SK-N-SH (cell line): ENCODE measurements at regions not wholly inside any gene's neighbourhood (a gene's known extent, or its start where the extent isn't known, plus 50 kb on each side); places are given as distances from the start of the nearest gene placed in this dataset.
"Not testable (repeated sequence)": the region's sequence is repeated elsewhere in the genome, so short reads cannot be mapped to it uniquely, and the experiment has no call there.

ENCODE experiments used
- CTCF ChIA-PET: fragments of 300-600, 350-600 bp; formaldehyde crosslinking; extraction: SDS; loops from one replicate; lab custom pipeline; 2021; lab: Yijun Ruan, JAX
- POLR2A ChIA-PET: fragments of 350-600 bp; sonication (Branson Sonifier 250); formaldehyde crosslinking; extraction: SDS; loops from one replicate; lab custom pipeline; 2020; ENCODE audit warnings: antibody characterized with exemption, inconsistent platforms; lab: Yijun Ruan, JAX
- DNase-seq: peaks from one replicate; pipeline ENCODE4 v3.0.0; 2012
- H2AFZ ChIP-seq: fragments of 200-600 bp; sonication (generic); 2 replicates; pipeline ENCODE4 v1.8.1; 2016; ENCODE audit warnings: antibody characterized with exemption, mild to moderate bottlenecking, low read depth
- H3F3A ChIP-seq: fragments of 200-600 bp; sonication (generic); replicated peaks from 2 replicates; pipeline ENCODE3; 2016; ENCODE audit warnings: antibody characterized with exemption, mild to moderate bottlenecking; ENCODE audit not compliant: insufficient read depth
- H3K27ac ChIP-seq, 2 experiments: fragments of 200-500 bp in 1 of 2; fragments of 200-600 bp in 1 of 2; sonication (Bioruptor generic) in 1 of 2; sonication (generic), shearing (Covaris generic) in 1 of 2; 2 replicates each; pipeline versions ENCODE4 v1.5.1 to v1.6.1; 2014 to 2016; ENCODE audit warnings: low read depth in 2 of 2, inconsistent platforms in 1 of 2, low read length in 1 of 2, mild to moderate bottlenecking in 1 of 2, mixed read lengths in 1 of 2
- H3K27me3 ChIP-seq: fragments of 200-600 bp; sonication (generic), shearing (Covaris generic); 2 replicates; pipeline ENCODE4 v1.6.1; 2016; ENCODE audit warnings: mixed run types; ENCODE audit not compliant: insufficient read depth
- H3K36me3 ChIP-seq, 2 experiments: fragments of 200-500 bp in 1 of 2; fragments of 200-600 bp in 1 of 2; sonication (Bioruptor generic) in 1 of 2; sonication (generic) in 1 of 2; replicated peaks in 1 of 2; 2 replicates each; pipeline versions ENCODE3 to v1.5.1; 2014 to 2016; ENCODE audit warnings: low read length in 1 of 2, mild to moderate bottlenecking in 1 of 2; ENCODE audit not compliant: insufficient read depth in 2 of 2, control insufficient read depth in 1 of 2
- H3K4me1 ChIP-seq, 2 experiments: fragments of 200-500 bp in 1 of 2; fragments of 200-600 bp in 1 of 2; sonication (Bioruptor generic) in 1 of 2; sonication (generic), shearing (Covaris generic) in 1 of 2; 2 replicates each; pipeline versions ENCODE4 v1.5.1 to v1.6.1; 2014 to 2016; ENCODE audit warnings: low read depth in 1 of 2, low read length in 1 of 2, mixed run types in 1 of 2; ENCODE audit not compliant: insufficient read depth in 2 of 2, control insufficient read depth in 1 of 2
- H3K4me2 ChIP-seq: fragments of 200-600 bp; sonication (generic), shearing (Covaris generic); 2 replicates; pipeline ENCODE4 v1.6.1; 2017; ENCODE audit warnings: mixed run types
- H3K4me3 ChIP-seq, 2 experiments: fragments of 200-500 bp in 1 of 2; fragments of 200-600 bp in 1 of 2; sonication (Bioruptor generic) in 1 of 2; sonication (generic), shearing (Covaris generic) in 1 of 2; 2 replicates each; pipeline versions ENCODE4 v1.5.1 to v1.8.1; 2014 to 2016; ENCODE audit warnings: low read depth in 2 of 2, inconsistent platforms in 1 of 2, low read length in 1 of 2, mild to moderate bottlenecking in 1 of 2, mixed read lengths in 1 of 2, moderate library complexity in 1 of 2
- H3K79me2 ChIP-seq: fragments of 200-600 bp; sonication (generic); 2 replicates; pipeline ENCODE4 v1.8.1; 2017; ENCODE audit warnings: mild to moderate bottlenecking; ENCODE audit not compliant: insufficient read depth
- H3K9ac ChIP-seq: fragments of 200-600 bp; sonication (generic); 2 replicates; pipeline ENCODE4 v1.6.1; 2017; ENCODE audit warnings: mixed run types
- H3K9me2 ChIP-seq: fragments of 200-600 bp; sonication (generic); 2 replicates; pipeline ENCODE4 v1.6.1; 2017; ENCODE audit warnings: mixed run types
- H3K9me3 ChIP-seq: fragments of 200-600 bp; sonication (generic); 2 replicates; pipeline ENCODE4 v1.6.1; 2017; ENCODE audit warnings: mixed run types, mild to moderate bottlenecking, moderate library complexity
- H4K20me1 ChIP-seq: fragments of 200-600 bp; sonication (generic); 2 replicates; pipeline ENCODE4 v1.6.1; 2017; ENCODE audit warnings: mild to moderate bottlenecking, mixed run types; ENCODE audit not compliant: insufficient read depth
- EP300 ChIP-seq, 2 experiments: IDR thresholded peaks; 2 replicates each; pipeline versions ENCODE4 v1.4.0 to v1.6.1; 2012; ENCODE audit warnings: borderline replicate concordance in 1 of 2, low read depth in 1 of 2, low read length in 1 of 2
- EZH2phosphoT487 ChIP-seq: fragments of 200-600 bp; sonication (generic); IDR thresholded peaks from 2 replicates; pipeline ENCODE4 v1.6.1; 2017; ENCODE audit warnings: low read depth, mixed run types, mild to moderate bottlenecking, antibody characterized with exemption, moderate library complexity, borderline replicate concordance
- FOSL2 ChIP-seq: IDR thresholded peaks from 2 replicates; pipeline ENCODE4 v1.4.0; 2012; ENCODE audit warnings: low read depth, mild to moderate bottlenecking, moderate library complexity, borderline replicate concordance
- GABPA ChIP-seq: IDR thresholded peaks from 2 replicates; pipeline ENCODE4 v1.4.0; 2012; ENCODE audit warnings: low read depth, mild to moderate bottlenecking
- JUND ChIP-seq: IDR thresholded peaks from 2 replicates; pipeline ENCODE4 v1.4.0; 2012
- MEF2A ChIP-seq: IDR thresholded peaks from 2 replicates; pipeline ENCODE4 v1.4.0; 2012; ENCODE audit warnings: low read depth, borderline replicate concordance
- MXI1 ChIP-seq: IDR thresholded peaks from 2 replicates; pipeline ENCODE4 v1.6.1; 2012; ENCODE audit warnings: mild to moderate bottlenecking, low read depth, low read length, improper control_type of control experiment
- NRF1 ChIP-seq: IDR thresholded peaks from 2 replicates; pipeline ENCODE4 v1.6.1; 2012; ENCODE audit warnings: low read depth, mild to moderate bottlenecking, low read length
- POLR2AphosphoS5 ChIP-seq: IDR thresholded peaks from 2 replicates; pipeline ENCODE4 v1.6.1; 2012; ENCODE audit warnings: low read depth, low read length
- RFX5 ChIP-seq: IDR thresholded peaks from 2 replicates; pipeline ENCODE4 v1.6.1; 2012; ENCODE audit warnings: mild to moderate bottlenecking, improper control_type of control experiment, low read length
- RXRA ChIP-seq: IDR thresholded peaks from 2 replicates; pipeline ENCODE4 v1.4.0; 2012; ENCODE audit warnings: low read depth, mild to moderate bottlenecking, borderline replicate concordance
- SIN3A ChIP-seq: IDR thresholded peaks from 2 replicates; pipeline ENCODE4 v1.6.1; 2012; ENCODE audit warnings: low read depth, mild to moderate bottlenecking, low read length, moderate library complexity, borderline replicate concordance
- SMC3 ChIP-seq: IDR thresholded peaks from 2 replicates; pipeline ENCODE4 v1.6.1; 2012; ENCODE audit warnings: low read depth, low read length, improper control_type of control experiment
- TEAD4 ChIP-seq: IDR thresholded peaks from 2 replicates; pipeline ENCODE4 v1.4.0; 2012; ENCODE audit warnings: mild to moderate bottlenecking, borderline replicate concordance; ENCODE audit not compliant: insufficient read depth
- WGBS: methylation state at CpG from one replicate; pipeline ENCODE4 v1.1.6; 2017; ENCODE audit warnings: low lambda C conversion rate; 5-methylcytosine and 5-hydroxymethylcytosine counted together
- TF ChIP-seq, protein P1 (sequence below): IDR thresholded peaks from 2 replicates; pipeline ENCODE4 v1.4.0; 2012; ENCODE audit warnings: low read depth, borderline replicate concordance
- TF ChIP-seq, protein P2 (sequence below): IDR thresholded peaks from 2 replicates; pipeline ENCODE4 v1.4.0; 2012; ENCODE audit warnings: low read depth, borderline replicate concordance
- TF ChIP-seq, protein P3 (sequence below): fragments of 150-350 bp; IDR thresholded peaks from 2 replicates; pipeline ENCODE4 v1.6.1; 2016; ENCODE audit warnings: mild to moderate bottlenecking, low read depth, low read length
- TF ChIP-seq, protein P4 (sequence below): fragments of 200-600 bp; sonication (generic); IDR thresholded peaks from 2 replicates; pipeline ENCODE4 v1.6.1; 2017; ENCODE audit warnings: antibody characterized with exemption, mild to moderate bottlenecking, moderate library complexity

DNA sequence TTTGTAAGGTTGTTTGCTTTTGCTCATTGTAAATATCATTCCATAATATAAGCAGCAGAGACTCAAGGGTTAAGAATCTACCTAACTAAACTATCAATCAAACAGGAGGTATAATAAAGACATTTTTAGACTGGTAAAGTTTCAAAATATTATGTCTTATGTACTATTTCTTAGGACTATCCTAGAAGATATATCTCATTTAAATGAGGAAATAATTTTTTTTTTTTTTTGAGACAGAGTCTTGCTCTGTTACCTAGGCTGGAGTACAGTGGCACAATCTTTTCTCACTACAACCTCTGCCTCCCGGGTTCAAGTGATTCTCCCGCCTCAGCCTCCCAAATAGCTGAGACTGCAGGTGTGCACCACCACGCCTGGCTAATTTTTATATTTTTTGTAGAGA is 80.9 kb upstream of the PARD3 start:
- no peak for DNase-seq
- no peaks in the 10 kb centered on the region for H3K9me2 ChIP-seq
- no peaks in the 10 kb centered on the region for H3K9me3 ChIP-seq
- CTCF ChIA-PET = no interaction called here
- peaks cover 0 to 2% of the 10 kb centered on the region in 2 experiments; a peak in 1 of 4 replicates for H3K4me1 ChIP-seq
- H4K20me1 ChIP-seq = no peaks in the 10 kb centered on the region
- no peak overlapping the region for H3K4me2 ChIP-seq
- no peak overlapping the region for H3K4me3 ChIP-seq
- H3K9ac ChIP-seq = no peak overlapping the region
- no peak overlapping the region for H2AFZ ChIP-seq
- no peaks in the 10 kb centered on the region for H3K79me2 ChIP-seq
- POLR2A ChIA-PET = no interaction called here
- 71% methylated on average over 3 of the region's 3 CpGs for WGBS
- H3F3A ChIP-seq = no peaks in the 10 kb centered on the region
- H3K27ac ChIP-seq = no peak overlapping the region
- no peaks in the 10 kb centered on the region for H3K36me3 ChIP-seq
- TF ChIP-seq SIN3A (no peak), RFX5 (no peak), EP300 (IDR thresholded peaks at IDR 0.05; ENCODE audit: borderline replicate concordance in 1 of 2, low read depth in 1 of 2, low read length in 1 of 2) (no peak), JUND (no peak), FOSL2 (no peak), GABPA (no peak), RXRA (no peak), MEF2A (no peak), EZH2phosphoT487 (no peak), TEAD4 (no peak), POLR2AphosphoS5 (no peak), SMC3 (no peak), MXI1 (no peak), NRF1 (no peak)
- TF ChIP-seq, protein P1, sequence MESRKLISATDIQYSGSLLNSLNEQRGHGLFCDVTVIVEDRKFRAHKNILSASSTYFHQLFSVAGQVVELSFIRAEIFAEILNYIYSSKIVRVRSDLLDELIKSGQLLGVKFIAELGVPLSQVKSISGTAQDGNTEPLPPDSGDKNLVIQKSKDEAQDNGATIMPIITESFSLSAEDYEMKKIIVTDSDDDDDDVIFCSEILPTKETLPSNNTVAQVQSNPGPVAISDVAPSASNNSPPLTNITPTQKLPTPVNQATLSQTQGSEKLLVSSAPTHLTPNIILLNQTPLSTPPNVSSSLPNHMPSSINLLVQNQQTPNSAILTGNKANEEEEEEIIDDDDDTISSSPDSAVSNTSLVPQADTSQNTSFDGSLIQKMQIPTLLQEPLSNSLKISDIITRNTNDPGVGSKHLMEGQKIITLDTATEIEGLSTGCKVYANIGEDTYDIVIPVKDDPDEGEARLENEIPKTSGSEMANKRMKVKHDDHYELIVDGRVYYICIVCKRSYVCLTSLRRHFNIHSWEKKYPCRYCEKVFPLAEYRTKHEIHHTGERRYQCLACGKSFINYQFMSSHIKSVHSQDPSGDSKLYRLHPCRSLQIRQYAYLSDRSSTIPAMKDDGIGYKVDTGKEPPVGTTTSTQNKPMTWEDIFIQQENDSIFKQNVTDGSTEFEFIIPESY = no peak
- TF ChIP-seq, protein P2, sequence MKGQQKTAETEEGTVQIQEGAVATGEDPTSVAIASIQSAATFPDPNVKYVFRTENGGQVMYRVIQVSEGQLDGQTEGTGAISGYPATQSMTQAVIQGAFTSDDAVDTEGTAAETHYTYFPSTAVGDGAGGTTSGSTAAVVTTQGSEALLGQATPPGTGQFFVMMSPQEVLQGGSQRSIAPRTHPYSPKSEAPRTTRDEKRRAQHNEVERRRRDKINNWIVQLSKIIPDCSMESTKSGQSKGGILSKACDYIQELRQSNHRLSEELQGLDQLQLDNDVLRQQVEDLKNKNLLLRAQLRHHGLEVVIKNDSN = no peak
- TF ChIP-seq, protein P3, sequence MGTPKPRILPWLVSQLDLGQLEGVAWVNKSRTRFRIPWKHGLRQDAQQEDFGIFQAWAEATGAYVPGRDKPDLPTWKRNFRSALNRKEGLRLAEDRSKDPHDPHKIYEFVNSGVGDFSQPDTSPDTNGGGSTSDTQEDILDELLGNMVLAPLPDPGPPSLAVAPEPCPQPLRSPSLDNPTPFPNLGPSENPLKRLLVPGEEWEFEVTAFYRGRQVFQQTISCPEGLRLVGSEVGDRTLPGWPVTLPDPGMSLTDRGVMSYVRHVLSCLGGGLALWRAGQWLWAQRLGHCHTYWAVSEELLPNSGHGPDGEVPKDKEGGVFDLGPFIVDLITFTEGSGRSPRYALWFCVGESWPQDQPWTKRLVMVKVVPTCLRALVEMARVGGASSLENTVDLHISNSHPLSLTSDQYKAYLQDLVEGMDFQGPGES = no peak
- TF ChIP-seq, protein P4, sequence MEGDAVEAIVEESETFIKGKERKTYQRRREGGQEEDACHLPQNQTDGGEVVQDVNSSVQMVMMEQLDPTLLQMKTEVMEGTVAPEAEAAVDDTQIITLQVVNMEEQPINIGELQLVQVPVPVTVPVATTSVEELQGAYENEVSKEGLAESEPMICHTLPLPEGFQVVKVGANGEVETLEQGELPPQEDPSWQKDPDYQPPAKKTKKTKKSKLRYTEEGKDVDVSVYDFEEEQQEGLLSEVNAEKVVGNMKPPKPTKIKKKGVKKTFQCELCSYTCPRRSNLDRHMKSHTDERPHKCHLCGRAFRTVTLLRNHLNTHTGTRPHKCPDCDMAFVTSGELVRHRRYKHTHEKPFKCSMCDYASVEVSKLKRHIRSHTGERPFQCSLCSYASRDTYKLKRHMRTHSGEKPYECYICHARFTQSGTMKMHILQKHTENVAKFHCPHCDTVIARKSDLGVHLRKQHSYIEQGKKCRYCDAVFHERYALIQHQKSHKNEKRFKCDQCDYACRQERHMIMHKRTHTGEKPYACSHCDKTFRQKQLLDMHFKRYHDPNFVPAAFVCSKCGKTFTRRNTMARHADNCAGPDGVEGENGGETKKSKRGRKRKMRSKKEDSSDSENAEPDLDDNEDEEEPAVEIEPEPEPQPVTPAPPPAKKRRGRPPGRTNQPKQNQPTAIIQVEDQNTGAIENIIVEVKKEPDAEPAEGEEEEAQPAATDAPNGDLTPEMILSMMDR = no peak
- no peaks in the 10 kb centered on the region for H3K27me3 ChIP-seq

DNA sequence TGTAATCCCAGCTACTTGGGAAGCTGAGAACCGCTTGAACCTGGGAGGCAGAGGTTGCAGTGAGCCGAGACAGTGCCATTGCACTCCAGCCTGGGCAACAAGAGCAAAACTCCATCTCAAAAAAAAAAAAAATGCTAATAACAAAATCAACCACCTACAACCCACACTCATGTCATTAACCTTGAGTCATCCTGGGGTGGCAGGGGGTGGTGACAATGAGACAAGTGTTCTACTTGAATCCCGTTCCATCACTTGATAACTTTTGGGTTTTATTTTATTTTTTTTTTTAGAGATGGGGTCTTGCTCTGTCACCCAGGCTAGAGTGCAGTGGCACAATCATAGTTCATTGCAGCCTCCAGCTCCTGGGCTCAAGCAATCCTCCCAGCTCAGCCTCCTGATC is 80.0 kb upstream of the PARD3 start:
- 94% methylated on average over 3 of the region's 3 CpGs for WGBS
- H3K9me3 ChIP-seq, H3K4me3 ChIP-seq, H3K36me3 ChIP-seq, H3F3A ChIP-seq, H3K9ac ChIP-seq, CTCF ChIA-PET, POLR2A ChIA-PET, H2AFZ ChIP-seq, H3K4me2 ChIP-seq, H4K20me1 ChIP-seq, H3K79me2 ChIP-seq, H3K4me1 ChIP-seq, H3K27ac ChIP-seq, H3K9me2 ChIP-seq, H3K27me3 ChIP-seq, DNase-seq: not testable (repeated sequence)

DNA sequence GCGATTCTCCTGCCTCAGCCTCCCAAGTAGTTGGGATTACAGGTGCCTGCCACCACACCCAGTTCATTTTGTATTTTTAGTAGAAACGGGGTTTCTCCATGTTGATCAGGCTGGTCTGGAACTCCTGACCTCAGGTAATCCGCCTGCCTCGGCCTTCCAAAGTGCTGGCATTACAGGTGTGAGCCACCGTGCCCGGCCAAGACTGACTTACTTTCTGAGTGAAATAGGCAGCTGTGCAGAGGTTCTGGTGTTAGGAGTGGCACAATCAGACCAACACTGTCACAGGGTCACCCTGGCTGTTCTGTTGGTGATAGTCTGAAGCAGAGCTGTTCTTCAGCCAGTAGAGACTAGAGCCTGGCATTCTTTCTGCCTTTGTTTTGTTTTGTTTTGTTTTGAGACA is 77.4 kb upstream of the PARD3 start:
- H3K9me2 ChIP-seq, DNase-seq, POLR2A ChIA-PET, H3K27me3 ChIP-seq, H3K79me2 ChIP-seq, H3F3A ChIP-seq, H3K9me3 ChIP-seq, H3K4me2 ChIP-seq, H3K4me1 ChIP-seq, H3K36me3 ChIP-seq, H3K4me3 ChIP-seq, H3K27ac ChIP-seq, H3K9ac ChIP-seq, H2AFZ ChIP-seq, H4K20me1 ChIP-seq, CTCF ChIA-PET: not testable (repeated sequence)
- 100% methylated on average over 6 of the region's 6 CpGs for WGBS
